ENCODE measurements at regions not wholly inside any gene's neighbourhood (a gene's known extent, or its start where the extent isn't known, plus 50 kb on each side); places are given as distances from the start of the nearest gene placed in this dataset.

- no peak for DNase-seq
Observed at GRCh38 chr18:67633939-67634338, 117.4 kb upstream of the DSEL start.

- no peak for DNase-seq
Observed at GRCh38 chr18:67621906-67622305, 105.4 kb upstream of the DSEL start.

- no peak for DNase-seq
Observed at GRCh38 chr18:67621049-67621713, 104.7 kb upstream of the DSEL start.

- DNase-seq: no peak
Observed at GRCh38 chr18:67618061-67618460, 101.5 kb upstream of the DSEL start.

- no peak for DNase-seq
Observed at GRCh38 chr18:67615876-67616275, 99.4 kb upstream of the DSEL start.

GRCh38 chr18:67613731-67614130, 97.2 kb upstream of the DSEL start:
- DNase-seq: no peak

- no peak for DNase-seq
Observed at GRCh38 chr18:67612281-67612680, 95.8 kb upstream of the DSEL start.

- no peak for DNase-seq
Observed at GRCh38 chr18:67608615-67609273, 92.2 kb upstream of the DSEL start.

- no peak for DNase-seq
Observed at GRCh38 chr18:67608191-67608590, 91.7 kb upstream of the DSEL start.

GRCh38 chr18:67600181-67601180, 84.0 kb upstream of the DSEL start:
- DNase-seq: no peak

- DNase-seq: no peak
Observed at GRCh38 chr18:67599277-67599676, 82.8 kb upstream of the DSEL start.

- no peak for DNase-seq
Observed at GRCh38 chr18:67597759-67598158, 81.2 kb upstream of the DSEL start.

- DNase-seq: no peak
Observed at GRCh38 chr18:67596003-67596402, 79.5 kb upstream of the DSEL start.

- no peak for DNase-seq
Observed at GRCh38 chr18:67590571-67591141, 74.1 kb upstream of the DSEL start.

- DNase-seq: no peak
Observed at GRCh38 chr18:67589325-67589724, 72.8 kb upstream of the DSEL start.

GRCh38 chr18:67586101-67586500, 69.6 kb upstream of the DSEL start:
- no peak for DNase-seq

- DNase-seq: no peak
Observed at GRCh38 chr18:67583621-67584020, 67.1 kb upstream of the DSEL start.

GRCh38 chr18:67582488-67582887, 66.0 kb upstream of the DSEL start:
- no peak for DNase-seq

- DNase-seq: no peak
Observed at GRCh38 chr18:67581178-67581577, 64.7 kb upstream of the DSEL start.

GRCh38 chr18:67577386-67577785, 60.9 kb upstream of the DSEL start:
- no peak for DNase-seq

- DNase-seq: no peak
Observed at GRCh38 chr18:67574749-67575148, 58.2 kb upstream of the DSEL start.

- DNase-seq: no peak
Observed at GRCh38 chr18:67568166-67568565, 51.6 kb upstream of the DSEL start.
